Frontal cortex (tissue), 3 donors: ENCODE measurements at regions not wholly inside any gene's neighbourhood (a gene's known extent, or its start where the extent isn't known, plus 50 kb on each side); places are given as distances from the start of the nearest gene placed in this dataset.

Source experiments
- DNase-seq, 2 donors: peaks; one replicate each; pipeline ENCODE4 v3.0.0; 2012; ENCODE audit warnings: low spot score in 2 of 2
- FAIRE-seq: peaks from 2 replicates; lab custom pipeline; 2012; peaks lifted over from hg19 to GRCh38; lab: Jason Lieb, UNC
- donor health status: control.
- donor health status: control.
- donor health status: control.

GRCh38 chr2:217749008-217749407, 253.8 kb downstream of the TNS1 start:
- DNase-seq: no peak
- FAIRE-seq: no peak

- no peak for FAIRE-seq
- no peak for DNase-seq
These were observed 256.0 kb downstream of the TNS1 start for GRCh38 chr2:217746808-217747207.

- no peak for DNase-seq
- FAIRE-seq: no peak
These were observed 258.6 kb downstream of the TNS1 start for GRCh38 chr2:217743966-217744761.

GRCh38 chr2:217743407-217743806, 259.4 kb downstream of the TNS1 start:
- FAIRE-seq: no peak
- no peak for DNase-seq

GRCh38 chr2:217742841-217743240, 260.0 kb downstream of the TNS1 start:
- FAIRE-seq: no peak

GRCh38 chr2:217742276-217742675, 260.5 kb downstream of the TNS1 start:
- FAIRE-seq: no peak
- no peak for DNase-seq

More at GRCh38 chr2:217742841-217743240, 260.0 kb downstream of the TNS1 start:
- no peak for DNase-seq

- DNase-seq: no peak
- no peak for FAIRE-seq
These were observed 261.3 kb downstream of the TNS1 start for GRCh38 chr2:217741381-217741955.

GRCh38 chr2:217740756-217741155, 262.0 kb downstream of the TNS1 start:
- no peak for FAIRE-seq
- DNase-seq: no peak

- DNase-seq: no peak
- no peak for FAIRE-seq
These were observed 262.6 kb downstream of the TNS1 start for GRCh38 chr2:217740178-217740577.

- DNase-seq (no peak), FAIRE-seq (no peak)
These were observed 263.1 kb downstream of the TNS1 start for GRCh38 chr2:217739741-217740140.

GRCh38 chr2:217738061-217738460, 264.7 kb downstream of the TNS1 start:
- FAIRE-seq (no peak), DNase-seq (no peak)

GRCh38 chr2:217736776-217737550, 265.8 kb downstream of the TNS1 start:
- no peak for DNase-seq
- FAIRE-seq: no peak

GRCh38 chr2:217735899-217736298, 266.9 kb downstream of the TNS1 start:
- FAIRE-seq: no peak
- no peak for DNase-seq

GRCh38 chr2:217735034-217735433, 267.8 kb downstream of the TNS1 start:
- DNase-seq (no peak), FAIRE-seq (no peak)

GRCh38 chr2:217733461-217733860, 269.3 kb downstream of the TNS1 start:
- DNase-seq (no peak), FAIRE-seq (no peak)

- FAIRE-seq: no peak
These were observed 269.8 kb downstream of the TNS1 start for GRCh38 chr2:217732992-217733391.

GRCh38 chr2:217731805-217732204, 271.0 kb downstream of the TNS1 start:
- FAIRE-seq: no peak
- no peak for DNase-seq

More at GRCh38 chr2:217732992-217733391, 269.8 kb downstream of the TNS1 start:
- DNase-seq: no peak

- FAIRE-seq (no peak), DNase-seq (no peak)
These were observed 273.3 kb downstream of the TNS1 start for GRCh38 chr2:217729421-217730053.

GRCh38 chr2:217727801-217728200, 275.0 kb downstream of the TNS1 start:
- no peak for FAIRE-seq
- DNase-seq: no peak

- FAIRE-seq (no peak), DNase-seq (no peak)
These were observed 277.4 kb downstream of the TNS1 start for GRCh38 chr2:217725409-217725808.
